Epidermal melanocyte (primary cell): ENCODE measurements at regions not wholly inside any gene's neighbourhood (a gene's known extent, or its start where the extent isn't known, plus 50 kb on each side); places are given as distances from the start of the nearest gene placed in this dataset.

ENCODE experiments used
- DNase-seq: peaks from one replicate; pipeline ENCODE4 v3.0.0; 2011; ENCODE audit warnings: low spot score; ENCODE audit not compliant: insufficient read length

- no peak for DNase-seq
Observed at GRCh38 chr3:135731546-135731945, 234.0 kb upstream of the PPP2R3A start.

- DNase-seq = no peak
Observed at GRCh38 chr3:135736740-135737139, 228.8 kb upstream of the PPP2R3A start.

GRCh38 chr3:135739779-135740178, 225.7 kb upstream of the PPP2R3A start:
- DNase-seq = no peak

GRCh38 chr3:135740211-135740610, 225.3 kb upstream of the PPP2R3A start:
- DNase-seq = no peak

- DNase-seq = no peak
Observed at GRCh38 chr3:135740751-135741150, 224.8 kb upstream of the PPP2R3A start.

- DNase-seq = no peak
Observed at GRCh38 chr3:135751991-135752390, 213.5 kb upstream of the PPP2R3A start.

GRCh38 chr3:135752851-135753250, 212.7 kb upstream of the PPP2R3A start:
- DNase-seq = no peak

- no peak for DNase-seq
Observed at GRCh38 chr3:135753506-135753905, 212.0 kb upstream of the PPP2R3A start.

- no peak for DNase-seq
Observed at GRCh38 chr3:135755330-135756105, 210.0 kb upstream of the PPP2R3A start.

GRCh38 chr3:135756106-135756668, 209.3 kb upstream of the PPP2R3A start:
- DNase-seq = no peak

GRCh38 chr3:135757421-135757820, 208.1 kb upstream of the PPP2R3A start:
- no peak for DNase-seq

GRCh38 chr3:135758961-135759360, 206.6 kb upstream of the PPP2R3A start:
- DNase-seq = no peak

GRCh38 chr3:135759651-135760050, 205.9 kb upstream of the PPP2R3A start:
- no peak for DNase-seq

- no peak for DNase-seq
Observed at GRCh38 chr3:135760581-135760980, 204.9 kb upstream of the PPP2R3A start.

GRCh38 chr3:135762188-135762856, 203.2 kb upstream of the PPP2R3A start:
- DNase-seq = no peak

GRCh38 chr3:135766115-135766514, 199.4 kb upstream of the PPP2R3A start:
- no peak for DNase-seq

- no peak for DNase-seq
Observed at GRCh38 chr3:135771760-135772159, 193.8 kb upstream of the PPP2R3A start.

GRCh38 chr3:135779024-135779423, 186.5 kb upstream of the PPP2R3A start:
- DNase-seq = no peak

GRCh38 chr3:135779590-135780235, 185.8 kb upstream of the PPP2R3A start:
- no peak for DNase-seq

- DNase-seq = no peak
Observed at GRCh38 chr3:135781026-135781815, 184.3 kb upstream of the PPP2R3A start.

- DNase-seq = no peak
Observed at GRCh38 chr3:135784557-135784956, 181.0 kb upstream of the PPP2R3A start.
